Transverse colon (tissue), 4 donors: ENCODE measurements at regions not wholly inside any gene's neighbourhood (a gene's known extent, or its start where the extent isn't known, plus 50 kb on each side); places are given as distances from the start of the nearest gene placed in this dataset.
A peak's percentile ranks its signal among the peaks of the same experiment; 100 is the strongest.

Experiments
- DNase-seq: peaks from one replicate; pipeline ENCODE4 v3.0.0-alpha.2; 2019
- H3K27ac ChIP-seq, 4 donors: fragments of 200-600 bp; sonication (generic); 2 replicates each; pipeline ENCODE4 v1.5.1; 2016 to 2018; ENCODE audit warnings: inconsistent platforms in 4 of 4
- H3K27me3 ChIP-seq: fragments of 200-600 bp; sonication (generic); 2 replicates; pipeline ENCODE4 v1.5.1; 2017; ENCODE audit warnings: inconsistent platforms
- H3K36me3 ChIP-seq, 4 donors: fragments of 200-600 bp; sonication (generic); 2 replicates each; pipeline ENCODE4 v1.5.1; 2017 to 2019; ENCODE audit warnings: inconsistent platforms in 4 of 4
- H3K4me1 ChIP-seq, 4 donors: fragments of 200-600 bp; sonication (generic); 2 replicates each; pipeline ENCODE4 v1.5.1; 2017 to 2020; ENCODE audit warnings: inconsistent platforms in 4 of 4
- H3K4me3 ChIP-seq, 4 donors: fragments of 200-600 bp; sonication (generic); 1 replicate in 1 of 4; 2 replicates in 3 of 4; pipeline versions ENCODE4 v1.5.1 to v1.6.1; 2017 to 2019; ENCODE audit warnings: inconsistent platforms in 4 of 4
- H3K9me3 ChIP-seq, 2 donors: fragments of 200-600 bp; sonication (generic); 2 replicates each; pipeline ENCODE4 v1.5.1; 2017 to 2019; ENCODE audit warnings: inconsistent platforms in 2 of 2
- EP300 ChIP-seq: sonication (generic); formaldehyde crosslinking; IDR thresholded peaks from one replicate; pipeline ENCODE4 v1.6.1; 2017; ENCODE audit warnings: antibody characterized with exemption, low read depth
- POLR2A ChIP-seq: fragments of 450-650 bp; IDR thresholded peaks from one replicate; pipeline ENCODE4 v1.6.1; 2016; ENCODE audit warnings: antibody characterized with exemption, mild to moderate bottlenecking, moderate library complexity
- POLR2AphosphoS5 ChIP-seq, 3 donors: sonication (generic); formaldehyde crosslinking; IDR thresholded peaks; one replicate each; pipeline ENCODE4 v1.6.1; 2016; ENCODE audit warnings: antibody characterized with exemption in 3 of 3
- WGBS, 2 donors: methylation state at CpG; one replicate each; pipeline ENCODE4 v1.1.5; 2018; ENCODE audit warnings: low coverage in 1 of 2; 5-methylcytosine and 5-hydroxymethylcytosine counted together
- in situ Hi-C, 4 donors: fragments of 200-750 bp; cut with MboI; loops; one replicate each; pipeline versions ENCODE4 v1.15.0 to v1.15.1; 2017; ENCODE audit warnings: low sequenced_read_pairs in 3 of 4, low pct_ligation_motif_present in 1 of 4, low pct_unique_long_range_greater_than_20kb in 1 of 4
- intact Hi-C: fragments of 100-400 bp; cut with DNase I; formaldehyde crosslinking; loops from one replicate; pipeline ENCODE4 v1.15.1; 2023; ENCODE audit warnings: low total_unique reads
- TF ChIP-seq, protein P1 (sequence below), 5 experiments: fragments of 200-600 bp in 3 of 5; fragments of 450-650 bp in 2 of 5; sonication (generic) in 3 of 5; IDR thresholded peaks; 1 replicate in 2 of 5; 2 replicates in 3 of 5; pipeline ENCODE4 v1.5.1; 2016 to 2017; ENCODE audit warnings: antibody characterized with exemption in 5 of 5, inconsistent platforms in 3 of 5, mild to moderate bottlenecking in 2 of 5, moderate library complexity in 1 of 5

DNA sequence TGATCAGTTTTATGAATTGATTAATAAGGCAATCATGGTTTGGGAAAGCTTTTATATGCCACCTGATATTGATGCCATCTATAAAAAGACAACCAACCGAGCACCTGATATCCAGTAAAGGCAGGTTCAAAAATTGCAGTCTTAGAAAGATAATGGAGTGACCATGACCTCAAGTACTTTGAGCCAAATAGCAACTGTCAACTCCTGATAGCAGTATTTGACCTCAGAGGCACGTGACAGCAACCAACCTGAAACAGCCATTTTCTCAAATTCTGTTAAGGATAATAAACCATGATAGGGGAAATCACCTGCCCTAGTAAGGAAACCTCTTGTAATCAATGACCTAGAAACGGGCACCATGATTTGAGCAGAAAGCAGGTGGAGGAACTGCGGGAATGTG, 77.1 kb upstream of the NFE2L3 start:
- no peak for DNase-seq
- Histone ChIP-seq H3K9me3 (no peaks in the 10 kb centered on the region), H3K4me3 (no peak overlapping the region), H3K4me1 (peaks cover 0 to 9% (median 4%) of the 10 kb centered on the region in 4 donors), H3K27me3 (peaks cover 40% of the 10 kb centered on the region), H3K27ac (no peak overlapping the region), H3K36me3 (no peaks in the 10 kb centered on the region)
- intact Hi-C loops, result no loop called here
- TF ChIP-seq EP300 (no peak), POLR2AphosphoS5 (IDR thresholded peaks at IDR 0.05) (no peak), POLR2A (no peak)
- TF ChIP-seq, protein P1, sequence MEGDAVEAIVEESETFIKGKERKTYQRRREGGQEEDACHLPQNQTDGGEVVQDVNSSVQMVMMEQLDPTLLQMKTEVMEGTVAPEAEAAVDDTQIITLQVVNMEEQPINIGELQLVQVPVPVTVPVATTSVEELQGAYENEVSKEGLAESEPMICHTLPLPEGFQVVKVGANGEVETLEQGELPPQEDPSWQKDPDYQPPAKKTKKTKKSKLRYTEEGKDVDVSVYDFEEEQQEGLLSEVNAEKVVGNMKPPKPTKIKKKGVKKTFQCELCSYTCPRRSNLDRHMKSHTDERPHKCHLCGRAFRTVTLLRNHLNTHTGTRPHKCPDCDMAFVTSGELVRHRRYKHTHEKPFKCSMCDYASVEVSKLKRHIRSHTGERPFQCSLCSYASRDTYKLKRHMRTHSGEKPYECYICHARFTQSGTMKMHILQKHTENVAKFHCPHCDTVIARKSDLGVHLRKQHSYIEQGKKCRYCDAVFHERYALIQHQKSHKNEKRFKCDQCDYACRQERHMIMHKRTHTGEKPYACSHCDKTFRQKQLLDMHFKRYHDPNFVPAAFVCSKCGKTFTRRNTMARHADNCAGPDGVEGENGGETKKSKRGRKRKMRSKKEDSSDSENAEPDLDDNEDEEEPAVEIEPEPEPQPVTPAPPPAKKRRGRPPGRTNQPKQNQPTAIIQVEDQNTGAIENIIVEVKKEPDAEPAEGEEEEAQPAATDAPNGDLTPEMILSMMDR (IDR thresholded peaks at IDR 0.05), result no peak
- WGBS, 2 donors, result 75 to 85% methylated on average over 4 of the region's 4 CpGs
- in situ Hi-C loops, result loop anchor here (25.0 kb wide), 1 partner anchor 587 kb away; no protein-coding TSS in a partner anchor

DNA sequence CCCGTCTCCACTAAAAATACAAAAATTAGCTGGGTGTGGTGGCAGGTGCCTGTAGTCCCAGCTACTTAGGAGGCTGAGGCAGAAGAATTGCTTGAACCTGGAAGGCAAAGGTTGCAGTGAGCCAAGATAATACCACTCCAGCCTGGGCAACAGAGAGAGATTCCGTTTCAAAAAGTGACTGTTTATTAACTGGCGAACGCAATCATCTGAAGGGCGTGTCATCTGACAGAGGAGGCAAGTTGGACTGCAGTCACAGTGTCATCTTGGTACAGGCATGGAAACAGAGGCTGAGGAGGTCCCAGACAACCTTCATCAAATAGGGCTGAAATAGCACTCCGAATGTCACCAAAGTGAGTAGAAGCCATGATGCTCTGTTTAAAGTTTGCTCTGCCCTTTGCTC, 75.3 kb upstream of the NFE2L3 start:
- Histone ChIP-seq H3K4me3 (no peak overlapping the region), H3K27me3 (peaks cover 58% of the 10 kb centered on the region), H3K27ac (no peak overlapping the region), H3K4me1 (peaks cover 0 to 9% (median 4%) of the 10 kb centered on the region in 4 donors), H3K36me3 (no peaks in the 10 kb centered on the region), H3K9me3 (no peaks in the 10 kb centered on the region)
- TF ChIP-seq POLR2A, result no peak
- TF ChIP-seq EP300, result no peak
- TF ChIP-seq POLR2AphosphoS5 (IDR thresholded peaks at IDR 0.05), result no peak
- TF ChIP-seq, protein P1 (IDR thresholded peaks at IDR 0.05), result no peak
- DNase-seq, result no peak
- 69 to 92% methylated on average over 2 to 6 of the region's 6 CpGs for WGBS, 2 donors
- intact Hi-C loops (no loop called here), in situ Hi-C loops (loop anchor here (25.0 kb wide), 1 partner anchor 586 kb away; no protein-coding TSS in a partner anchor)

DNA sequence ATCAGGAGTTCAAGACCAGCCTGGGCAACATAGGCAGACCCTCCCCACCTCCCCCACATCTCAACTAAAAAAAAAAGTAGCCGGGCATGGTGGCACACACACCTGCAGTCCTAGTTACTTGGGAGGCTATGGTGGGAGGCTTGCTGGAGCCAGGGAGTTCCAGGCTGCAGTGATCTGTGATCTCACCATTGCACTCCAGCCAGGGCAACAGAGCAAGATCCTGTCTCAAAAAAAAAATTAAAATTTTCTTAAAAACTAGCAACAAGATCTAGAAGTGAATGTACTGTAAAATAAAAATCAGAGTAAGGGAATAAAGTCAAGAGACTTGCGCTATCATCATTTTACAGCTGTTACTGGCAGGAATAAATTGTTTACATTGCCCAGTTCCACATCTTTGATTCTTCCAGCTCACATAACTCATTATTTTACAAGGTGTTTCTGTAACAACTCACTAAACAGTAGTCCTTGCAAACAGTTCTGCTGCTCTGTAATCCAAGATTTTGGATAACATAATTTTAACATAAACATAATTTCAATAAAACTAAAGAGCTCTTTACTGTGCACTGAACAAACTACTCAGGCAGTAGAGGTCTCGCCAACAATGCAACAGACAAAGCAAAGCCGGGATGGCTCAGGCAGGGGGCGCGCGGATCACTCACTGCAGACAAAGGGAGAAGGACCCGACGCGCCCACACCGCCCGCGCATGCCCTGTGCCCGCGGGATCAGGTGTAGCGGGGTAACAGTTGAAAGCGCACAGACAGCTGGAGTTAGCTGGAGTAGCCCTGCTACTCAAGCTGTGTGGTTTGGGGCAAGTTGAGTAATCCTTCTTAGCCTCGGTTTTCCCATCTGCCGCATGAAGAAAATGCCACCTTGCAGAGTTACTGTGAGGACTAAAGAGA, 73.3 kb upstream of the NFE2L3 start:
- in situ Hi-C loops (loop anchor here (25.0 kb wide), 1 partner anchor 584 kb away; no protein-coding TSS in a partner anchor), intact Hi-C loops (no loop called here)
- TF ChIP-seq POLR2AphosphoS5 (IDR thresholded peaks at IDR 0.05) (peak in 1 of 3 donors; percentile 14), POLR2A (no peak), EP300 (no peak)
- TF ChIP-seq, protein P1 (IDR thresholded peaks at IDR 0.05), result peak in 2 of 5 experiments; percentile 30 to 38
- Histone ChIP-seq H3K4me1 (peaks cover 0 to 14% (median 4%) of the 10 kb centered on the region in 4 donors), H3K27ac (no peak overlapping the region), H3K36me3 (no peaks in the 10 kb centered on the region), H3K9me3 (no peaks in the 10 kb centered on the region), H3K27me3 (peaks cover 63% of the 10 kb centered on the region), H3K4me3 (no peak overlapping the region)
- peak; percentile 80 for DNase-seq
- 6 to 11% methylated on average over 11 to 19 of the region's 19 CpGs for WGBS, 2 donors

DNA sequence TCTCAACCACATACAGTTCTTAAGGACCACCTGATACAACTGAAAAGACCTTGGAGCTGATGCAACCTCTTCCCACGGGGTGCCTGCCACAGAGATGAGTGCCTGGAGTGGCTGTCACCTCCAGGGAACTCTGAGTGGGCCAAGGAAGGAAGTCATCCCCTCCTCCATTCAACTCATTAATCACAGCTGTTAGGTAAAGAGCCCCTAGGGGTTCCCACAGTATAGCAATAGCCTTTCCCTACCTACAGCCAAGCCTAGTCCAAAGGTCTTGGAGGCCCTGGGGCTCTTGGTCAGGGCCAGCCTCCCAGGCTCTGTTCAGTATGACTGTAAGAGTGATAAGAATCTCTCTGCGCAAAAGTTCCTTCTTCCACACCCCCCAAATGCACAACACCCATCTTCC, 70.4 kb upstream of the NFE2L3 start:
- 36 to 43% methylated on average over 2 of the region's 2 CpGs for WGBS, 2 donors
- H3K9me3 ChIP-seq, result no peaks in the 10 kb centered on the region
- intact Hi-C loops, result no loop called here
- H3K4me1 ChIP-seq, result peaks cover 0 to 14% (median 4%) of the 10 kb centered on the region in 4 donors
- H3K4me3 ChIP-seq, result no peak overlapping the region
- TF ChIP-seq POLR2AphosphoS5 (IDR thresholded peaks at IDR 0.05) (no peak), POLR2A (no peak), EP300 (no peak)
- TF ChIP-seq, protein P1 (IDR thresholded peaks at IDR 0.05), result no peak
- in situ Hi-C loops, result loop anchor here (10.0 to 25.0 kb wide), 2 partner anchors 283 to 581 kb away; no protein-coding TSS in a partner anchor
- H3K36me3 ChIP-seq, result no peaks in the 10 kb centered on the region
- peaks cover 46% of the 10 kb centered on the region for H3K27me3 ChIP-seq
- no peak overlapping the region for H3K27ac ChIP-seq
- DNase-seq, result peak; percentile 38
